ENCODE measurements at regions not wholly inside any gene's neighbourhood (a gene's known extent, or its start where the extent isn't known, plus 50 kb on each side); places are given as distances from the start of the nearest gene placed in this dataset.

DNA sequence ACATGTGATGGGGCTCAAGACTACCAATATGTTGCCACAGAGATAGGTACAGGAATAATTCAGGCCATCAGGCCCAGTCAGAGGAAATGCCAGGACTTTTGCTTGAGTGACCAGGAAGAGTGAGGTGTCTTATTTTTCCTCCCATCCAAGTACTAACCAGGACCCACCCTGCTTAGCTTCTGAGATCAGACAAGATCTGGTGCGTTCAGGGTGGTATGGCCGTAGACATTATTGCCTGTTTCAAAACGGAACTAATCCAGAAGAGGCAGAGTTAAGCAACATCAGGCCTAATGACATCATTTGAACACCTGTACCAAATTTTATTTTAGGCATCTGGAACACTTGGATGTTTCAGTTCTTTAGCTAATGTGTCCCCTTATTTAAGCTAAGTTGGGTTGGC is 205.5 kb upstream of the POU2AF2 start:
- Histone ChIP-seq H3K4me1 (ENCODE audit: control insufficient read depth in 4 of 4, insufficient read depth in 4 of 4, low read length in 3 of 4) (no peaks in the 10 kb centered on the region), H3K27ac (ENCODE audit: low read depth in 1 of 2, low read length in 2 of 2) (no peak overlapping the region), H3K27me3 (ENCODE audit: control insufficient read depth in 4 of 4, insufficient read depth in 4 of 4, low read length in 3 of 4) (no peaks in the 10 kb centered on the region), H3K36me3 (ENCODE audit: control insufficient read depth in 4 of 4, insufficient read depth in 3 of 4, low read depth in 1 of 4, low read length in 3 of 4) (no peaks in the 10 kb centered on the region), H3K9me3 (ENCODE audit: control insufficient read depth in 4 of 4, low read length in 3 of 4) (peaks cover 0 to 2% (median 0%) of the 10 kb centered on the region in 4 donors), H3K4me3 (ENCODE audit: low read depth in 1 of 3, low read length in 3 of 3) (no peak overlapping the region), H3K9ac (ENCODE audit: low read depth in 1 of 2, low read length in 2 of 2) (no peak overlapping the region)
- 84% methylated on average over 3 of the region's 3 CpGs for WGBS
- no peak for TF ChIP-seq TAF1 (conservative IDR thresholded peaks at IDR 0.05)
- TF ChIP-seq, protein P1, sequence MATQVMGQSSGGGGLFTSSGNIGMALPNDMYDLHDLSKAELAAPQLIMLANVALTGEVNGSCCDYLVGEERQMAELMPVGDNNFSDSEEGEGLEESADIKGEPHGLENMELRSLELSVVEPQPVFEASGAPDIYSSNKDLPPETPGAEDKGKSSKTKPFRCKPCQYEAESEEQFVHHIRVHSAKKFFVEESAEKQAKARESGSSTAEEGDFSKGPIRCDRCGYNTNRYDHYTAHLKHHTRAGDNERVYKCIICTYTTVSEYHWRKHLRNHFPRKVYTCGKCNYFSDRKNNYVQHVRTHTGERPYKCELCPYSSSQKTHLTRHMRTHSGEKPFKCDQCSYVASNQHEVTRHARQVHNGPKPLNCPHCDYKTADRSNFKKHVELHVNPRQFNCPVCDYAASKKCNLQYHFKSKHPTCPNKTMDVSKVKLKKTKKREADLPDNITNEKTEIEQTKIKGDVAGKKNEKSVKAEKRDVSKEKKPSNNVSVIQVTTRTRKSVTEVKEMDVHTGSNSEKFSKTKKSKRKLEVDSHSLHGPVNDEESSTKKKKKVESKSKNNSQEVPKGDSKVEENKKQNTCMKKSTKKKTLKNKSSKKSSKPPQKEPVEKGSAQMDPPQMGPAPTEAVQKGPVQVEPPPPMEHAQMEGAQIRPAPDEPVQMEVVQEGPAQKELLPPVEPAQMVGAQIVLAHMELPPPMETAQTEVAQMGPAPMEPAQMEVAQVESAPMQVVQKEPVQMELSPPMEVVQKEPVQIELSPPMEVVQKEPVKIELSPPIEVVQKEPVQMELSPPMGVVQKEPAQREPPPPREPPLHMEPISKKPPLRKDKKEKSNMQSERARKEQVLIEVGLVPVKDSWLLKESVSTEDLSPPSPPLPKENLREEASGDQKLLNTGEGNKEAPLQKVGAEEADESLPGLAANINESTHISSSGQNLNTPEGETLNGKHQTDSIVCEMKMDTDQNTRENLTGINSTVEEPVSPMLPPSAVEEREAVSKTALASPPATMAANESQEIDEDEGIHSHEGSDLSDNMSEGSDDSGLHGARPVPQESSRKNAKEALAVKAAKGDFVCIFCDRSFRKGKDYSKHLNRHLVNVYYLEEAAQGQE (IDR thresholded peaks at IDR 0.05), result no peak
- TF ChIP-seq NR2F2 (IDR thresholded peaks at IDR 0.05), result no peak
- no peak for TF ChIP-seq RAD21 (IDR thresholded peaks at IDR 0.05)
- TF ChIP-seq, protein P2, sequence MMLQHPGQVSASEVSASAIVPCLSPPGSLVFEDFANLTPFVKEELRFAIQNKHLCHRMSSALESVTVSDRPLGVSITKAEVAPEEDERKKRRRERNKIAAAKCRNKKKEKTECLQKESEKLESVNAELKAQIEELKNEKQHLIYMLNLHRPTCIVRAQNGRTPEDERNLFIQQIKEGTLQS (IDR thresholded peaks at IDR 0.05), result no peak
- no peak for TF ChIP-seq FOXA2 (IDR thresholded peaks at IDR 0.05)
- TF ChIP-seq SP1 (IDR thresholded peaks at IDR 0.05), result no peak
- no peak for TF ChIP-seq YY1 (IDR thresholded peaks at IDR 0.05)
- TF ChIP-seq, protein P3, sequence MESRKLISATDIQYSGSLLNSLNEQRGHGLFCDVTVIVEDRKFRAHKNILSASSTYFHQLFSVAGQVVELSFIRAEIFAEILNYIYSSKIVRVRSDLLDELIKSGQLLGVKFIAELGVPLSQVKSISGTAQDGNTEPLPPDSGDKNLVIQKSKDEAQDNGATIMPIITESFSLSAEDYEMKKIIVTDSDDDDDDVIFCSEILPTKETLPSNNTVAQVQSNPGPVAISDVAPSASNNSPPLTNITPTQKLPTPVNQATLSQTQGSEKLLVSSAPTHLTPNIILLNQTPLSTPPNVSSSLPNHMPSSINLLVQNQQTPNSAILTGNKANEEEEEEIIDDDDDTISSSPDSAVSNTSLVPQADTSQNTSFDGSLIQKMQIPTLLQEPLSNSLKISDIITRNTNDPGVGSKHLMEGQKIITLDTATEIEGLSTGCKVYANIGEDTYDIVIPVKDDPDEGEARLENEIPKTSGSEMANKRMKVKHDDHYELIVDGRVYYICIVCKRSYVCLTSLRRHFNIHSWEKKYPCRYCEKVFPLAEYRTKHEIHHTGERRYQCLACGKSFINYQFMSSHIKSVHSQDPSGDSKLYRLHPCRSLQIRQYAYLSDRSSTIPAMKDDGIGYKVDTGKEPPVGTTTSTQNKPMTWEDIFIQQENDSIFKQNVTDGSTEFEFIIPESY (IDR thresholded peaks at IDR 0.05), result no peak
- TF ChIP-seq HNF4A (conservative IDR thresholded peaks at IDR 0.05), result no peak
- no peak for TF ChIP-seq RXRA (IDR thresholded peaks at IDR 0.05)
- TF ChIP-seq, protein P4, sequence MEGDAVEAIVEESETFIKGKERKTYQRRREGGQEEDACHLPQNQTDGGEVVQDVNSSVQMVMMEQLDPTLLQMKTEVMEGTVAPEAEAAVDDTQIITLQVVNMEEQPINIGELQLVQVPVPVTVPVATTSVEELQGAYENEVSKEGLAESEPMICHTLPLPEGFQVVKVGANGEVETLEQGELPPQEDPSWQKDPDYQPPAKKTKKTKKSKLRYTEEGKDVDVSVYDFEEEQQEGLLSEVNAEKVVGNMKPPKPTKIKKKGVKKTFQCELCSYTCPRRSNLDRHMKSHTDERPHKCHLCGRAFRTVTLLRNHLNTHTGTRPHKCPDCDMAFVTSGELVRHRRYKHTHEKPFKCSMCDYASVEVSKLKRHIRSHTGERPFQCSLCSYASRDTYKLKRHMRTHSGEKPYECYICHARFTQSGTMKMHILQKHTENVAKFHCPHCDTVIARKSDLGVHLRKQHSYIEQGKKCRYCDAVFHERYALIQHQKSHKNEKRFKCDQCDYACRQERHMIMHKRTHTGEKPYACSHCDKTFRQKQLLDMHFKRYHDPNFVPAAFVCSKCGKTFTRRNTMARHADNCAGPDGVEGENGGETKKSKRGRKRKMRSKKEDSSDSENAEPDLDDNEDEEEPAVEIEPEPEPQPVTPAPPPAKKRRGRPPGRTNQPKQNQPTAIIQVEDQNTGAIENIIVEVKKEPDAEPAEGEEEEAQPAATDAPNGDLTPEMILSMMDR (IDR thresholded peaks at IDR 0.05; ENCODE audit: low read depth, low read length, missing input control), result no peak
- TF ChIP-seq JUND (IDR thresholded peaks at IDR 0.05), result no peak
- TF ChIP-seq EGR1 (IDR thresholded peaks at IDR 0.05; ENCODE audit: low read depth in 2 of 2), result no peak
- TF ChIP-seq, protein P5, sequence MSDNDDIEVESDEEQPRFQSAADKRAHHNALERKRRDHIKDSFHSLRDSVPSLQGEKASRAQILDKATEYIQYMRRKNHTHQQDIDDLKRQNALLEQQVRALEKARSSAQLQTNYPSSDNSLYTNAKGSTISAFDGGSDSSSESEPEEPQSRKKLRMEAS (IDR thresholded peaks at IDR 0.05), result no peak
- no peak for TF ChIP-seq GABPA (IDR thresholded peaks at IDR 0.05 in 1 of 2, conservative IDR thresholded peaks at IDR 0.05 in 1 of 2)
- no peak for DNase-seq (ENCODE audit: low spot score)

DNA sequence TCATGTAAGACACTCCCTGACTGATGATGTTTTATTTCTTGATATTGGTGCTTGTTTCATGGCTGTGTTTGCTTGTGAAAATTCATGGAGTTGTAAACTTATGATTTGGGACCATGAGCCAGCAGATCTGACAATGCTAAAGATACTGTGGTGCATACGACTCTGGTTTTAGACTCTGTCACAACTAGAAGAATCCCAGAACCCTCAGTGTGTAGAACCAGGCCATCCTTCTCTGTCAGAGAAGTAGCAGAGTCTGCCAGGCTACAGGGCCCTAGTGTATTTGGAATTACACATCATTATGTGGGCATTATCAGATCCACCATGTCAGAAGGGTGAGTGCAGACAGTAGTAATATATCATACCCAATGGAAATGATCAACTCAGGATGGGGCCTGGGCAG is 209.8 kb upstream of the POU2AF2 start:
- WGBS, result 85% methylated on average over 1 of the region's 1 CpG
- Histone ChIP-seq H3K4me3 (ENCODE audit: low read depth in 1 of 3, low read length in 3 of 3) (no peak overlapping the region), H3K4me1 (ENCODE audit: control insufficient read depth in 4 of 4, insufficient read depth in 4 of 4, low read length in 3 of 4) (no peaks in the 10 kb centered on the region), H3K27me3 (ENCODE audit: control insufficient read depth in 4 of 4, insufficient read depth in 4 of 4, low read length in 3 of 4) (no peaks in the 10 kb centered on the region), H3K36me3 (ENCODE audit: control insufficient read depth in 4 of 4, insufficient read depth in 3 of 4, low read depth in 1 of 4, low read length in 3 of 4) (no peaks in the 10 kb centered on the region), H3K9ac (ENCODE audit: low read depth in 1 of 2, low read length in 2 of 2) (no peak overlapping the region), H3K27ac (ENCODE audit: low read depth in 1 of 2, low read length in 2 of 2) (no peak overlapping the region), H3K9me3 (ENCODE audit: control insufficient read depth in 4 of 4, low read length in 3 of 4) (peaks cover 0 to 2% (median 0%) of the 10 kb centered on the region in 4 donors)
- TF ChIP-seq FOXA1 (IDR thresholded peaks at IDR 0.05) (no peak), SP1 (IDR thresholded peaks at IDR 0.05) (no peak), JUND (IDR thresholded peaks at IDR 0.05) (no peak)
- no peak for DNase-seq (ENCODE audit: low spot score)
